ENCODE measurements at regions not wholly inside any gene's neighbourhood (a gene's known extent, or its start where the extent isn't known, plus 50 kb on each side); places are given as distances from the start of the nearest gene placed in this dataset.

GRCh38 chrX:74179990-74180389 lies 124.0 kb upstream of the ZCCHC13 start:
- no peak for TF ChIP-seq CTCF (IDR thresholded peaks at IDR 0.05)
- no peak for TF ChIP-seq ELF4 (CRISPR knock-in tag; IDR thresholded peaks at IDR 0.05; ENCODE audit: low read depth)
- no peak for TF ChIP-seq ARID4B (CRISPR knock-in tag; IDR thresholded peaks at IDR 0.05; ENCODE audit: borderline replicate concordance)
- no peak for TF ChIP-seq NR2C2 (CRISPR knock-in tag; IDR thresholded peaks at IDR 0.05)
- TF ChIP-seq TP53 (CRISPR knock-in tag; IDR thresholded peaks at IDR 0.05): no peak
- no peak for TF ChIP-seq MAX (CRISPR knock-in tag; IDR thresholded peaks at IDR 0.05)
